ENCODE measurements at regions not wholly inside any gene's neighbourhood (a gene's known extent, or its start where the extent isn't known, plus 50 kb on each side); places are given as distances from the start of the nearest gene placed in this dataset.

DNA sequence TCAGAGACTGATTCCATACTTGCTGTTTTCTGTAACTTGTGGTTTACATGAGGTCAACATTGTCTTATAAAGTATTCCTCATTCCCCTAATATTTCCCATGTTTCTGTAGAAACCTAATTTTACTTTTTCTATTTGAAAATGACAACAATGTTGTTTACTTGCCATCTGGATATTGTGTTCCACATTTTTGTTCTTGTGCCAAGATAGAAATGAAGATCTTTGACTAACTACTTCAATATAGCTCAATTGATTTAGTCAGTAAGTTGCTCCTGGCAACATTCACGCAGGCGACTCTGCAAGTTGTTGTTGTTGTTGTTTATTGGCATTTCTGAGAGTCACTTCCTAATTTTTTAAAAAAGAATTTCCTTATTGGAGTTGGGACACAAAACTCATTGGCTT is 69.5 kb downstream of the CAVIN2 start:
- no peak for DNase-seq
- no peak overlapping the region for H3K4me3 ChIP-seq (ENCODE audit: low read depth, low read length)
- no peak overlapping the region for H3K27ac ChIP-seq
- no peaks in the 10 kb centered on the region for H3K27me3 ChIP-seq (ENCODE audit: insufficient read depth, low read depth, severe bottlenecking)
- TF ChIP-seq, protein P1, sequence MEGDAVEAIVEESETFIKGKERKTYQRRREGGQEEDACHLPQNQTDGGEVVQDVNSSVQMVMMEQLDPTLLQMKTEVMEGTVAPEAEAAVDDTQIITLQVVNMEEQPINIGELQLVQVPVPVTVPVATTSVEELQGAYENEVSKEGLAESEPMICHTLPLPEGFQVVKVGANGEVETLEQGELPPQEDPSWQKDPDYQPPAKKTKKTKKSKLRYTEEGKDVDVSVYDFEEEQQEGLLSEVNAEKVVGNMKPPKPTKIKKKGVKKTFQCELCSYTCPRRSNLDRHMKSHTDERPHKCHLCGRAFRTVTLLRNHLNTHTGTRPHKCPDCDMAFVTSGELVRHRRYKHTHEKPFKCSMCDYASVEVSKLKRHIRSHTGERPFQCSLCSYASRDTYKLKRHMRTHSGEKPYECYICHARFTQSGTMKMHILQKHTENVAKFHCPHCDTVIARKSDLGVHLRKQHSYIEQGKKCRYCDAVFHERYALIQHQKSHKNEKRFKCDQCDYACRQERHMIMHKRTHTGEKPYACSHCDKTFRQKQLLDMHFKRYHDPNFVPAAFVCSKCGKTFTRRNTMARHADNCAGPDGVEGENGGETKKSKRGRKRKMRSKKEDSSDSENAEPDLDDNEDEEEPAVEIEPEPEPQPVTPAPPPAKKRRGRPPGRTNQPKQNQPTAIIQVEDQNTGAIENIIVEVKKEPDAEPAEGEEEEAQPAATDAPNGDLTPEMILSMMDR (IDR thresholded peaks at IDR 0.05; ENCODE audit: low read depth, low read length): no peak
- peaks cover 3% of the 10 kb centered on the region for H3K9me3 ChIP-seq (ENCODE audit: severe bottlenecking)
- H3K36me3 ChIP-seq: no peaks in the 10 kb centered on the region

DNA sequence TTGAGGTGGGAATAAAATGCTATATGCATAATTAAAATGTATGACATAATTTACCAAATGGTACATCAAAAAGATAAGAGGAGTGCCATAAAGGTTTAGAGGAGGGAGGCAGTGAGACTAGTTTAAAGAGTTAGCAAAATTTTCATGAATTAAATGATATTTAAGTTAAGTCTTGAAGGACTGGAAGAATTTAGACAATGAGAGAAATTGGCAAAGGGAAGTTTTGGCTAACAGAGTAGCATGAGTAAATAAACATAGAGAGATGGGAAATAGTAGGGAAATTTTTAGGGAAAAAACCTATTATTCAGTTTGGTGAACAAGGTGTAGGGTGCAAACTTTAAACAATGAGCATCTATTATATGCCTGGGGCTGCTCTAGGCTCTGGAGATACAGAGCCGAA is 68.8 kb downstream of the CAVIN2 start:
- Histone ChIP-seq H3K36me3 (no peaks in the 10 kb centered on the region), H3K27ac (no peak overlapping the region), H3K9me3 (ENCODE audit: severe bottlenecking) (peaks cover 3% of the 10 kb centered on the region), H3K4me3 (ENCODE audit: low read depth, low read length) (no peak overlapping the region), H3K27me3 (ENCODE audit: insufficient read depth, low read depth, severe bottlenecking) (no peaks in the 10 kb centered on the region)
- no peak for DNase-seq
- TF ChIP-seq, protein P1 (IDR thresholded peaks at IDR 0.05; ENCODE audit: low read depth, low read length): no peak

DNA sequence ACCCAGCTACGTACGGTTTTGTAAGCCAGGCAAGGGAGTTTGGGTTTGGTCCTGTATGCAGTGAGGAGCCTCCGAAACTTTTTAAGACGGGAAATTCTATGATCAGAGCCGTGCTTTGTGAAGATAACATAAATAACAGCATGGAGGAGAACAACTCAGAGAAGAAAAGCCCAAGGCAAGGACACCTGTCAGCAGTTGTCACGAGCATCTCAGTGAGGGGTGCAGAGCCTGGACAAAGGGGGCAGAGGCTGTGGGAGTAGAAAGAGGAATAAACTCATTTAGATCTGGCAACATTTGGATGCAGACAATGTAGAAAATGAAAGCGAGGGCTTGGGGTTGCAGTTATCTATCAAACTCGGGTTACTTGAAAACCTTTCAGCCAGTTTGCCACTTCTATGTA is 64.5 kb downstream of the CAVIN2 start:
- Histone ChIP-seq H3K36me3 (no peaks in the 10 kb centered on the region), H3K27me3 (ENCODE audit: insufficient read depth, low read depth, severe bottlenecking) (no peaks in the 10 kb centered on the region), H3K4me3 (ENCODE audit: low read depth, low read length) (no peak overlapping the region), H3K27ac (no peak overlapping the region), H3K9me3 (ENCODE audit: severe bottlenecking) (no peaks in the 10 kb centered on the region)
- TF ChIP-seq, protein P1 (IDR thresholded peaks at IDR 0.05; ENCODE audit: low read depth, low read length): no peak
- DNase-seq: no peak

DNA sequence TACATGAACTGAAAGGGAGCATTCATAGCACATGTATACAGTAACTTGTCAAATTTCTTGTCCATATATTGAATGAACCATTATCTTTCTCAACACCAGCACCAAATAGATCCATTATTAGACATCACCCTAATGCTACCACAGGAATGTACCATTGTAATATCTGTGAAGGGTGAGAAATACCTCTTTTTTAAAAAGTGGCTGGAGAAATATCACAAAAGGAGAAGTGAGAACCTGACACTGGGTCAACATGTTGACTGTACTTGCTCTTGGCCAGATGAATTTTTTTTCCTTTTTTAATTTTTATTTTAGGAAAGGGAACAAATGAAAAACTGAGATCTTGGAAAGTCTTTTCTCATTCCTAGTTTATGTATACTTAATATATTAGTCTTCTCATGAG is 63.5 kb downstream of the CAVIN2 start:
- no peak for DNase-seq
- H3K36me3 ChIP-seq: no peaks in the 10 kb centered on the region
- H3K4me3 ChIP-seq (ENCODE audit: low read depth, low read length): no peak overlapping the region
- TF ChIP-seq, protein P1 (IDR thresholded peaks at IDR 0.05; ENCODE audit: low read depth, low read length): no peak
- no peaks in the 10 kb centered on the region for H3K27me3 ChIP-seq (ENCODE audit: insufficient read depth, low read depth, severe bottlenecking)
- H3K27ac ChIP-seq: no peak overlapping the region
- H3K9me3 ChIP-seq (ENCODE audit: severe bottlenecking): no peaks in the 10 kb centered on the region

Data from WERI-Rb-1 (cell line).